ENCODE measurements at regions not wholly inside any gene's neighbourhood (a gene's known extent, or its start where the extent isn't known, plus 50 kb on each side); places are given as distances from the start of the nearest gene placed in this dataset.

- TF ChIP-seq GATA2 (IDR thresholded peaks at IDR 0.05; ENCODE audit: low read depth, low read length) (no peak), GATA3 (IDR thresholded peaks at IDR 0.05; ENCODE audit: low read depth, low read length) (no peak)
These were observed 168.9 kb upstream of the TSC22D1 start for GRCh38 chr13:44744880-44745633.

Measured in SH-SY5Y (cell line).